Glomerular endothelial cell (primary cell): ENCODE measurements at regions not wholly inside any gene's neighbourhood (a gene's known extent, or its start where the extent isn't known, plus 50 kb on each side); places are given as distances from the start of the nearest gene placed in this dataset.
"Not testable (repeated sequence)": the region's sequence is repeated elsewhere in the genome, so short reads cannot be mapped to it uniquely, and the experiment has no call there.

Experiments used
- DNase-seq: peaks from one replicate; pipeline ENCODE4 v3.0.0-alpha.2; 2011; ENCODE audit warnings: low read depth, low spot score; ENCODE audit errors: extremely low read depth

DNA sequence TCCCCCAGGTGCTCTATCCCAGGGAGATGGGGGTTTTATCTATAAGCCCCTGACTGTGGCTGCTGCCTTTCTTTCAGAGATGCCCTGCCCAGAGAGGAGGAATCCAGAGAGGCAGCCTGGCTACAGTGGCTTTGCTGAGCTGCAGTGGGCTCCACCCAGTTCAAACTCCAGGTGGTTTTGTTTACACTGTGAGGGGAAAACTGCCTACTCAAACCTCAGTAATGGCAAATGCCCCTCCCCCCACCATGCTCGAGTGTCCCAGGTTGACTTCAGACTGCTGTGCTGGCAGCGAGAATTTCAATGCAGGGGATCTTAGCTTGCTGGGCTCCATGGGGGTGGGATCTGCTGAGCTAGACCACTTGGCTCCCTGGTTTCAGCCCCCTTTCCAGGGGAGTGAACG, 419.6 kb upstream of the CASK start:
- not testable (repeated sequence) for DNase-seq
